ENCODE measurements at regions not wholly inside any gene's neighbourhood (a gene's known extent, or its start where the extent isn't known, plus 50 kb on each side); places are given as distances from the start of the nearest gene placed in this dataset.

GRCh38 chr13:105276571-105276970, 1258.9 kb downstream of the EFNB2 start:
- Histone ChIP-seq H2AFZ (ENCODE audit: low read depth, low read length, poor library complexity, severe bottlenecking) (no peak overlapping the region), H4K20me1 (ENCODE audit: insufficient read depth) (no peaks in the 10 kb centered on the region), H3K4me3 (replicated peaks in 1 of 2; ENCODE audit: low read depth in 1 of 2, low read length in 2 of 2) (no peak overlapping the region), H3K4me2 (ENCODE audit: low read length) (no peak overlapping the region), H3K79me2 (ENCODE audit: insufficient read depth, low read length) (no peaks in the 10 kb centered on the region), H3K4me1 (ENCODE audit: control insufficient read depth in 1 of 2, insufficient read depth in 2 of 2, low read length in 2 of 2) (no peaks in the 10 kb centered on the region), H3K9me3 (ENCODE audit: control insufficient read depth in 1 of 2, insufficient read depth in 1 of 2, low read depth in 1 of 2, low read length in 2 of 2) (no peaks in the 10 kb centered on the region), H3K9me2 (ENCODE audit: insufficient read depth) (no peaks in the 10 kb centered on the region), H3K27ac (ENCODE audit: low read depth, low read length) (no peak overlapping the region), H3K27me3 (ENCODE audit: insufficient read depth, low read length) (no peaks in the 10 kb centered on the region), H3K36me3 (ENCODE audit: control insufficient read depth in 1 of 2, insufficient read depth in 2 of 2, low read length in 2 of 2) (no peaks in the 10 kb centered on the region), H3K9ac (ENCODE audit: low read length) (no peak overlapping the region)
- BruUV-seq (replicated peaks) = no TSS peak
- CTCF ChIA-PET = no interaction called here
- no peak for DNase-seq (ENCODE audit: low read depth, low spot score)
- intact Hi-C loops (cut with micrococcal nuclease) = no loop called here
- no peak for TF ChIP-seq MAX (IDR thresholded peaks at IDR 0.05)
- TF ChIP-seq CBX3 (IDR thresholded peaks at IDR 0.05; ENCODE audit: low read depth) = no peak
- TF ChIP-seq TCF7L2 (IDR thresholded peaks at IDR 0.05; ENCODE audit: borderline replicate concordance, extremely low read depth, insufficient read depth, insufficient read length) = no peak
- no peak for TF ChIP-seq EZH2 (IDR thresholded peaks at IDR 0.05)
- TF ChIP-seq EGR1 (IDR thresholded peaks at IDR 0.05; ENCODE audit: low read depth) = no peak
- no peak for TF ChIP-seq ZNF274 (IDR thresholded peaks at IDR 0.05; ENCODE audit: low read depth, low read length)
- TF ChIP-seq CEBPB (IDR thresholded peaks at IDR 0.05; ENCODE audit: low read depth) = no peak
- no peak for TF ChIP-seq ELF1 (IDR thresholded peaks at IDR 0.05; ENCODE audit: borderline replicate concordance, low read depth)
- TF ChIP-seq CTCF (IDR thresholded peaks at IDR 0.05 in 2 of 3, conservative IDR thresholded peaks at IDR 0.05 in 1 of 3; ENCODE audit: borderline replicate concordance in 1 of 3, insufficient read depth in 1 of 3, low read depth in 2 of 3, low read length in 2 of 3) = no peak
- RAD21 ChIA-PET (ENCODE audit: low non-redundant PET in 1 of 2, low total read pairs in 2 of 2, uncharacterized antibody in 2 of 2, unreplicated experiment in 2 of 2) = no interaction called here
- POLR2A ChIA-PET = no interaction called here
- no peak for ATAC-seq

All from HCT116 (cell line).